OCI-LY3 (cell line): ENCODE measurements at regions not wholly inside any gene's neighbourhood (a gene's known extent, or its start where the extent isn't known, plus 50 kb on each side); places are given as distances from the start of the nearest gene placed in this dataset.

Experiments
- EZH2phosphoT487 ChIP-seq: fragments of 200-600 bp; shearing (Covaris generic); IDR thresholded peaks from 2 replicates; pipeline ENCODE4 v1.6.1; 2018; ENCODE audit warnings: antibody characterized with exemption, mixed run types, low read depth
- TF ChIP-seq, protein P1 (sequence below): fragments of 200-600, 300-600 bp; sonication (generic); IDR thresholded peaks from 2 replicates; pipeline ENCODE4 v1.5.1; 2014; ENCODE audit warnings: antibody characterized with exemption, low read length, low read depth

DNA sequence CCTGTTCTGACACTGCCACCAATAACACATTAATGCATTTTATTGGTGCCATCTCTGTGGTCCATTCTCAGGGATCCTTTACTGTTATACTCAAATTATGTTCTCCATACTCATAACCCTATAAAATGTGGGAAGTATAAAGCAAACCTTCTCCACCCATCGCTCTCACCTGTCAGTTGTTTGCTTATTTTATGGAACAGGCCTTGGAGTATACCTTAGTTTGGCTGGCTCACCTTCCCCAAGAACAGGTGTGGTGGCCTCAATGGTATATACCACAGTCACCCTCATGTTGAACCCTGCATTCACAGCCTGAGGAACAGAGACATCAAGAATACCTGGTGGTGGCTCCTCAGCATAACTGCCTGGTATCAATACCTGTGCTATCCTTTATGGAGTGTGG, 308.4 kb upstream of the STXBP6 start:
- TF ChIP-seq EZH2phosphoT487: no peak
- TF ChIP-seq, protein P1, sequence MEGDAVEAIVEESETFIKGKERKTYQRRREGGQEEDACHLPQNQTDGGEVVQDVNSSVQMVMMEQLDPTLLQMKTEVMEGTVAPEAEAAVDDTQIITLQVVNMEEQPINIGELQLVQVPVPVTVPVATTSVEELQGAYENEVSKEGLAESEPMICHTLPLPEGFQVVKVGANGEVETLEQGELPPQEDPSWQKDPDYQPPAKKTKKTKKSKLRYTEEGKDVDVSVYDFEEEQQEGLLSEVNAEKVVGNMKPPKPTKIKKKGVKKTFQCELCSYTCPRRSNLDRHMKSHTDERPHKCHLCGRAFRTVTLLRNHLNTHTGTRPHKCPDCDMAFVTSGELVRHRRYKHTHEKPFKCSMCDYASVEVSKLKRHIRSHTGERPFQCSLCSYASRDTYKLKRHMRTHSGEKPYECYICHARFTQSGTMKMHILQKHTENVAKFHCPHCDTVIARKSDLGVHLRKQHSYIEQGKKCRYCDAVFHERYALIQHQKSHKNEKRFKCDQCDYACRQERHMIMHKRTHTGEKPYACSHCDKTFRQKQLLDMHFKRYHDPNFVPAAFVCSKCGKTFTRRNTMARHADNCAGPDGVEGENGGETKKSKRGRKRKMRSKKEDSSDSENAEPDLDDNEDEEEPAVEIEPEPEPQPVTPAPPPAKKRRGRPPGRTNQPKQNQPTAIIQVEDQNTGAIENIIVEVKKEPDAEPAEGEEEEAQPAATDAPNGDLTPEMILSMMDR: no peak
